COR-L47 (cell line): ENCODE measurements at regions not wholly inside any gene's neighbourhood (a gene's known extent, or its start where the extent isn't known, plus 50 kb on each side); places are given as distances from the start of the nearest gene placed in this dataset.
"Not testable (repeated sequence)": the region's sequence is repeated elsewhere in the genome, so short reads cannot be mapped to it uniquely, and the experiment has no call there.

Source experiments
- DNase-seq: peaks from one replicate; lab custom pipeline; 2025; lab: John Stamatoyannopoulos, UW

DNA sequence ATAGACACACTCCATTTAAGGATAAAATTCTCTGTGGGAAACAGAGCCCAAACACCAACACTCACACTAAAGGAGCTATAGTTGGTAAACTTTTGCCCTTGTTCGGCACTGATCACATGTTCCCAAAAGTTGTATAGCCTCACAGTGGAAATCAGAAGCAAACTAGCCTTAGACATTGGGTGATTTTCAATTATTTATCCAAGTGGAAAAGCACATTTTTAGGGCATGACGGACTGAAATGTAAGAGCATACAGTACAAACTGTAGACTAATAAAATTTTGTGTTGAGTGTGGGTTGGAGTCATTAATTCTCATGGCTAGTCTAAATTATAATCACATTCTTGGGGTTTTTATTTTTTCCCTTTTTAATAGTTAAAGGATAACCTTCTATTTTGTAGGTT, 202.4 kb downstream of the MOXD1 start:
- DNase-seq: no peak

GRCh38 chr6:132198040-132198439, 203.2 kb downstream of the MOXD1 start:
- no peak for DNase-seq

DNA sequence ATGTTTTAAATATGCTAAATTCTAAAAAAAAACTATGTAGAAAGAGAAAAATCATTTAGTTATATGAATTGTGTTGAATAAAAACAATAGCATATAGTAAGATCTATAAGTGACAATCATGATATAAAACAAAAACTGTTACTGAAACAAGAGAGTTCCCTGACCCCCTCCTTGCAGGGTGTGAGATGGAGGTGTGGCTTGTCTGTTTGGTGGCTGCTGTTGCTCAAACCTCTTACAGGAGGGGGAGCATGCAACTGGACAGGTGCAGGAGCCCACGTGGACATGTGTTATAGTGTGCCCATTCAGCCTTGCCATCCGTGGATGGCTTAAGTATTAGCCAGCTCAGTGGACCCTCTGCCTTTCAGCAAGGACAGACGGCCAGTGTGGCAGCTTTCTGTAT, 206.7 kb downstream of the MOXD1 start:
- no peak for DNase-seq

DNA sequence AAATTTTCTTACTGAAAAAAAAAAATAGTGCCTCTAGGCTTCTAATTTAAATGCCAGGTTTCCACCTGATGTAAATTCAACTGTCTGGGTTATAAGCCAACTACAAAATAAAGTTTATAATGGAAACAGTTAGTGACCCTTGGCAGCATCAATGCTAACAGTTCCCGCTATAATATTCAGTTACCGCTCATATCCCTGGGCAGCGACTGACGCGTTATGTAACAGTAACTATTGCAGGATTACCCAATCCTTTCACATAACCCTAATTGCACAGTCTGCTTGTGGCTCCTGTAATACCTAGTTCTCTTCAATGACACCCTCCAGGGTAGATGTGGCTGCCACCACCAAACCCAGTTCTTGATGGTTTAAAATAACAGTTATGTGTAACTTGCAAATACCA, 208.6 kb downstream of the MOXD1 start:
- no peak for DNase-seq

GRCh38 chr6:132190815-132191175, 210.5 kb downstream of the MOXD1 start:
- DNase-seq: no peak

- no peak for DNase-seq
These were observed 211.0 kb downstream of the MOXD1 start for GRCh38 chr6:132190097-132190814.

DNA sequence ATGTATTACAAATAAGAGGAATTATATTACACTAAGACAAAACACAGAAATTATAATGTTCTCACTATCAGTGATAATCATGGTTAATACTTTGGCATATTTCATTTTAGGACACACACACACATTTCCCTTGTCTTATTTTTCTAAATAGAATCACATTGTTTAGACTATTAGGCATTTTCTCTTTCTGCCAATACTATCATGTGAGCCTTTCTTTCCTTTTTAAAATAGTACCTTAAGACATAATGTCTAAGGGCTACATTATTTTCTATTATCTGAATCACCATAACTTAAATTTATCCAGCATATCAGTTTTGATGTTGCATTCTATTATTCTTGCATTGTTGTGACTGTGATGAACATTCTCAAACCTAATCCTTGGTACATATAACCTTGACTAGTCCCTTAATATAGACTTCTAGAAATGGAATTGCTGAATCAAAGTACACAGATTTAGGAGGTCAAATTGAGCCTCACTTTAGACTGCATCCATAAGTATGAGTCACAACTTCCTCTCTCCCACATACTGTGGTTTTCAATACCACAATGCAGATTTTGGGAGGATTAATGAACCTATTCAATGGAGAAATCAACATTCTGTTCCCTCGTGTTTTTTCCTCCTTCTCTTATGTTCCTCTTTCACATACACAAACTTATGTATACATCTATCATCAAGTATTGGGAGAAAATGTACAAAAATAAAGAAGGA, 212.6 kb downstream of the MOXD1 start:
- no peak for DNase-seq

DNA sequence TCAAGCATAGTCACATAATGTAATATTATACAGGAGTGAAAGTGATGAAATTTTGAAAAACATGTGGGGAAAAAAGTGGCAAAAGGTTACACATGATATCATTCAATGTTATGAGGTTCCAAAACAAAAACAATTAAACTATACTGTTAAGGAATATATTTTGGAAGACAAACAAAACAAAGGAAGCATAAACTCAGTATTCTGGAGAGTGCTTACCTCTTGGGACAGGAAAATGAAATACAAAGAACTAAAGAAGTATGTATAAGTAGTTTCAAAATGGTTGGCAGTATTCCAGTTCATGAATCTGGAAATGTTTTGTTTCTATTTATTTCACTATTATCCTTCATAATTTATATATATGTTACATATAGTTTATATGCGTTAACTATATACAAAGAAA, 213.5 kb downstream of the MOXD1 start:
- no peak for DNase-seq

- DNase-seq: not testable (repeated sequence)
These were observed 216.3 kb downstream of the MOXD1 start for GRCh38 chr6:132184966-132185365.

GRCh38 chr6:132179955-132180354, 221.3 kb downstream of the MOXD1 start:
- DNase-seq: no peak

GRCh38 chr6:132174919-132175318, 223.7 kb upstream of the CCN2 start:
- DNase-seq: no peak

GRCh38 chr6:132168961-132169360, 217.8 kb upstream of the CCN2 start:
- no peak for DNase-seq

- DNase-seq: no peak
These were observed 217.0 kb upstream of the CCN2 start for GRCh38 chr6:132167929-132168892.

DNA sequence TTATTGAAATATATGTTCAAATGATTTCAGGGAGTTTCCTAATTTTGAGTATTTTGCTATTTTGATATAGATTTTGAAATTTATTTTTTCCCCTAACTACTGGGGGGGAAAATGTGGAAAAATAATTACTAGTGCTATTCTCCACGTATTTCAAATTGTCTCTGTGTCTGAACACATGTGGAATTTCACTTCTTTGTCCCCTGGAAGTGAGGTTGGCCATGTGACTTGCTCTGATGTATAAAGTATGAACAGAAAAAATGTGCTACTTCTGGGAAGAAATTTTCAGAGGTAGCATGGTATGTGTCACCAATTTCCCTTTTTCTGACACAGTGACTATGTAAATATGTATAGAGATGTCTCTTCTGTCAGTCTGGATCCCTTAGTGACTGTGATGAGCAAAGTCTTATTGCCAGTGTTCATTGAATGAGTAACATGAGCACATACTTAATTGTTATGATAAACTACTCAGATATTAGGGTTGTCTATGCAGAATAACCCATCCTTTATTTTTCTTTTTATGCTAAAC, 215.4 kb upstream of the CCN2 start:
- no peak for DNase-seq

DNA sequence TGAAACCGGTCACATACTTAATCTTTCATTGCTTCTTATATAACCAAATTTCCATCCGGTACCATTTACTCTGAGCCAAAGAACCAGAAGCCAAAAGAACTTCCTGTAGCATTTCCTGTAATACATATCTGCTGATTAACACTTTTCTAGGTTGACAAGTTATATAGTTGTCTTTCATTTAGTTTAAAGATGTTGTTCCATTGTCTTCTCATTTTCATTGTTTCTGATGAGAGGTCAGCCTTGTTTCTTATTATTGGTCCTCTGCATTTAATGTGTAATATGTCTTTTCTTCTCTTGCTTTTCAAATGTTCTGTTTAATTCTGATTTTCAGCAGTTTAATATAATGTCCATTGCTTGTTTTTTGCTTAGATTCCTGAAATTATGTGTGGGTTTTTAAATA, 214.5 kb upstream of the CCN2 start:
- DNase-seq: no peak

GRCh38 chr6:132161283-132161682, 210.1 kb upstream of the CCN2 start:
- DNase-seq: no peak

GRCh38 chr6:132153221-132153898, 202.2 kb upstream of the CCN2 start:
- no peak for DNase-seq

- DNase-seq: no peak
These were observed 196.4 kb upstream of the CCN2 start for GRCh38 chr6:132147530-132148011.

DNA sequence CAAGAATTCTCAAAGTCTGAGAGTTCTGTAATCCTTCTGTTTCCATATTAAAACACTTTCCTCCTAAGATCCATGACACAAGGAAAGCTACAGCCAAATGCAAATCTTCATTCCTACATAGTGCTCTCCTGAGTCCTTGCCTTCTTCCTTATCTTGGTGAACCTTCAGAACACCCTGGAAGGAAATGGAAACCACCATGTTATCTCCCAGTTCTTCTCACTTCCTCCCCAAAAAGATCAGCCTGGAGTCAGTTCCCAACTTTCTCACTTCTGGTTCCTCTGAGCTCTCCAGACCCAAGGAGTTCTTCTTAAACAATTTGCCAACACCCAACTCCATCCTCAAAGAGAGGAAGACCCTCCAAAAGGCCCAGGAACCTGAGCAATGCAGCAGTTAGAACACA, 193.3 kb upstream of the CCN2 start:
- DNase-seq: no peak

GRCh38 chr6:132143258-132143657, 192.1 kb upstream of the CCN2 start:
- no peak for DNase-seq

GRCh38 chr6:132142768-132143167, 191.6 kb upstream of the CCN2 start:
- no peak for DNase-seq

DNA sequence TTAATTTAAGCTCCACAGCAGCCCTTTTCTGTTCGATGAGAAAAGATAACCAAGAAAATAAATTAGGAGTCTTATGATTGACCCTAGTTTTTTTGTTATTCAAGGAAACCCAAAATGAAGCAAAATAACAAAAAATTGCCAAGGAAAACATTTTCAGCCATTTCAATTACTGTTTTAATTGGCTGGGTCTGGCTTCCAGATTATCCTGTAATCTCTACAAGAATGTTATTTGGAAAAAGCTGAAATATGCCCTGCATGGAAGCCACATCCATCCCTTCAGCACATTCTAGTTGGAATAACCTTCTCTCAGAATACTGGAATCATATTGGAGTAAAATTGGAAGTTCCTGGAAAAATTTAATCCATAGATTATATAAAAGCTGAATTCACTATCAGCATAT, 191.1 kb upstream of the CCN2 start:
- DNase-seq: no peak
